ENCODE measurements at regions not wholly inside any gene's neighbourhood (a gene's known extent, or its start where the extent isn't known, plus 50 kb on each side); places are given as distances from the start of the nearest gene placed in this dataset.
"Not testable (repeated sequence)": the region's sequence is repeated elsewhere in the genome, so short reads cannot be mapped to it uniquely, and the experiment has no call there.

GRCh38 chr4:158958489-158959270 is 144.2 kb upstream of the RAPGEF2 start:
- POLR2A ChIA-PET, result no interaction called here
- Histone ChIP-seq H3K9me3 (ENCODE audit: control insufficient read depth, insufficient read depth, low read depth, low read length) (no peaks in the 10 kb centered on the region), H3K4me1 (ENCODE audit: control insufficient read depth, insufficient read depth, low read length) (peaks cover 4% of the 10 kb centered on the region; the same call in 1 of the 2 replicates), H3K4me3 (ENCODE audit: low read depth, low read length) (no peak overlapping the region), H3K36me3 (ENCODE audit: control insufficient read depth in 2 of 2, insufficient read depth in 1 of 2, low read length in 2 of 2) (no peaks in the 10 kb centered on the region), H3K27ac (ENCODE audit: extremely low read depth, low read depth, low read length) (no peak overlapping the region)
- TF ChIP-seq FEZF1 (tag by site-specific recombination; IDR thresholded peaks at IDR 0.05) (no peak), INSM2 (tag by site-specific recombination; IDR thresholded peaks at IDR 0.05) (no peak), ZNF830 (tag by site-specific recombination; IDR thresholded peaks at IDR 0.05; ENCODE audit: low read depth) (no peak), ZNF133 (tag by site-specific recombination; IDR thresholded peaks at IDR 0.05) (no peak), ZNF707 (tag by site-specific recombination; IDR thresholded peaks at IDR 0.05) (no peak), ZNF571 (tag by site-specific recombination; IDR thresholded peaks at IDR 0.05) (no peak), ZNF366 (tag by site-specific recombination; conservative IDR thresholded peaks at IDR 0.05) (no peak), SCRT1 (tag by site-specific recombination; IDR thresholded peaks at IDR 0.05; ENCODE audit: borderline replicate concordance) (no peak), IKZF3 (tag by site-specific recombination; IDR thresholded peaks at IDR 0.05) (no peak), BCL11A (tag by site-specific recombination; IDR thresholded peaks at IDR 0.05; ENCODE audit: low read depth) (no peak), ZEB2 (tag by site-specific recombination; IDR thresholded peaks at IDR 0.05) (no peak), ZNF639 (tag by site-specific recombination; IDR thresholded peaks at IDR 0.05) (no peak)
- TF ChIP-seq, protein P1, sequence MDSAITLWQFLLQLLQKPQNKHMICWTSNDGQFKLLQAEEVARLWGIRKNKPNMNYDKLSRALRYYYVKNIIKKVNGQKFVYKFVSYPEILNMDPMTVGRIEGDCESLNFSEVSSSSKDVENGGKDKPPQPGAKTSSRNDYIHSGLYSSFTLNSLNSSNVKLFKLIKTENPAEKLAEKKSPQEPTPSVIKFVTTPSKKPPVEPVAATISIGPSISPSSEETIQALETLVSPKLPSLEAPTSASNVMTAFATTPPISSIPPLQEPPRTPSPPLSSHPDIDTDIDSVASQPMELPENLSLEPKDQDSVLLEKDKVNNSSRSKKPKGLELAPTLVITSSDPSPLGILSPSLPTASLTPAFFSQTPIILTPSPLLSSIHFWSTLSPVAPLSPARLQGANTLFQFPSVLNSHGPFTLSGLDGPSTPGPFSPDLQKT (IDR thresholded peaks at IDR 0.05; ENCODE audit: borderline replicate concordance, low read depth, low read length), result no peak
- TF ChIP-seq, protein P2, sequence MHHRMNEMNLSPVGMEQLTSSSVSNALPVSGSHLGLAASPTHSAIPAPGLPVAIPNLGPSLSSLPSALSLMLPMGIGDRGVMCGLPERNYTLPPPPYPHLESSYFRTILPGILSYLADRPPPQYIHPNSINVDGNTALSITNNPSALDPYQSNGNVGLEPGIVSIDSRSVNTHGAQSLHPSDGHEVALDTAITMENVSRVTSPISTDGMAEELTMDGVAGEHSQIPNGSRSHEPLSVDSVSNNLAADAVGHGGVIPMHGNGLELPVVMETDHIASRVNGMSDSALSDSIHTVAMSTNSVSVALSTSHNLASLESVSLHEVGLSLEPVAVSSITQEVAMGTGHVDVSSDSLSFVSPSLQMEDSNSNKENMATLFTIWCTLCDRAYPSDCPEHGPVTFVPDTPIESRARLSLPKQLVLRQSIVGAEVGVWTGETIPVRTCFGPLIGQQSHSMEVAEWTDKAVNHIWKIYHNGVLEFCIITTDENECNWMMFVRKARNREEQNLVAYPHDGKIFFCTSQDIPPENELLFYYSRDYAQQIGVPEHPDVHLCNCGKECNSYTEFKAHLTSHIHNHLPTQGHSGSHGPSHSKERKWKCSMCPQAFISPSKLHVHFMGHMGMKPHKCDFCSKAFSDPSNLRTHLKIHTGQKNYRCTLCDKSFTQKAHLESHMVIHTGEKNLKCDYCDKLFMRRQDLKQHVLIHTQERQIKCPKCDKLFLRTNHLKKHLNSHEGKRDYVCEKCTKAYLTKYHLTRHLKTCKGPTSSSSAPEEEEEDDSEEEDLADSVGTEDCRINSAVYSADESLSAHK (tag by site-specific recombination; IDR thresholded peaks at IDR 0.05), result no peak
- CTCF ChIA-PET, result interaction anchor here (1.2 kb wide), 1 partner anchor 244 kb away, joined by 3 read pairs; no protein-coding TSS in a partner anchor

DNA sequence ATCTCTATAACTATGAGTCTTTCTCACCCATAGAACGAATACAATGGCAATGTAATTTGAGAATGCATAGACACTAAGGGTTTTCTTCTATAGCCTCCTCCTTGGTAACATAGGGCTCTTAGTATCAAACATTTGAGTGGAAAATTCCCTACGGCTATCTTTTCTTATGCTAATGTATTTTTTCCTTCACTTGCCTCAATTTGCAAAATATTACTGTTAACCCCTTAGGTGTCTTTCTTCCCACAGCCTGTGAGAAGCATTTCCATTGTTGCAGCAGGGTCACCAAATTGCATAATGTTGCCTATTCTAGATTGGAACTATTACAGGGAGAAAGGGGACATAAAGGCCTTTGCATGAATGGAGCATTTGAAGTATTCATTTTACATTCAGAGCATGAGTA is 140.5 kb upstream of the RAPGEF2 start:
- Histone ChIP-seq H3K4me3 (ENCODE audit: low read depth, low read length) (no peak overlapping the region), H3K27ac (ENCODE audit: extremely low read depth, low read depth, low read length) (no peak overlapping the region), H3K4me1 (ENCODE audit: control insufficient read depth, insufficient read depth, low read length) (peaks cover 4% of the 10 kb centered on the region; the same call in 1 of the 2 replicates), H3K36me3 (ENCODE audit: control insufficient read depth in 2 of 2, insufficient read depth in 1 of 2, low read length in 2 of 2) (no peaks in the 10 kb centered on the region), H3K9me3 (ENCODE audit: control insufficient read depth, insufficient read depth, low read depth, low read length) (no peaks in the 10 kb centered on the region)
- no peak for TF ChIP-seq ZNF112 (tag by site-specific recombination; IDR thresholded peaks at IDR 0.05)
- no peak for TF ChIP-seq ZNF302 (tag by site-specific recombination; IDR thresholded peaks at IDR 0.05; ENCODE audit: low read depth)
- no peak for TF ChIP-seq ZNF501 (tag by site-specific recombination; IDR thresholded peaks at IDR 0.05)
- TF ChIP-seq ZNF639 (tag by site-specific recombination; IDR thresholded peaks at IDR 0.05), result no peak
- TF ChIP-seq ZNF23 (tag by site-specific recombination; IDR thresholded peaks at IDR 0.05; ENCODE audit: borderline replicate concordance), result no peak
- no peak for TF ChIP-seq ZNF654 (tag by site-specific recombination; IDR thresholded peaks at IDR 0.05; ENCODE audit: low read depth)
- ChIA-PET CTCF (no interaction called here), POLR2A (no interaction called here)

- CTCF ChIA-PET; H3K27ac ChIP-seq (ENCODE audit: extremely low read depth, low read depth, low read length); POLR2A ChIA-PET; H3K36me3 ChIP-seq (ENCODE audit: control insufficient read depth in 2 of 2, insufficient read depth in 1 of 2, low read length in 2 of 2); H3K4me3 ChIP-seq (ENCODE audit: low read depth, low read length); H3K4me1 ChIP-seq (ENCODE audit: control insufficient read depth, insufficient read depth, low read length); H3K9me3 ChIP-seq (ENCODE audit: control insufficient read depth, insufficient read depth, low read depth, low read length): not testable (repeated sequence)
Measured at GRCh38 chr4:158963282-158963681, 139.6 kb upstream of the RAPGEF2 start.
